Stimulated activated CD8-positive, alpha-beta memory T cell treated with anti-CD3 and anti-CD28 coated beads, Interleukin-15, amount 100 ng/mL, for 24 hours (primary cell): ENCODE measurements at regions not wholly inside any gene's neighbourhood (a gene's known extent, or its start where the extent isn't known, plus 50 kb on each side); places are given as distances from the start of the nearest gene placed in this dataset.
"Not testable (repeated sequence)": the region's sequence is repeated elsewhere in the genome, so short reads cannot be mapped to it uniquely, and the experiment has no call there.

Experiments
- DNase-seq: peaks from one replicate; pipeline ENCODE4 v3.0.0-alpha.2; 2020; ENCODE audit warnings: low read depth

- DNase-seq, result no peak
Measured at GRCh38 chr3:177711637-177712036, 514.4 kb upstream of the TBL1XR1 start.

- DNase-seq, result no peak
Measured at GRCh38 chr3:177713928-177714900, 516.9 kb upstream of the TBL1XR1 start.

- no peak for DNase-seq
Measured at GRCh38 chr3:177714945-177715344, 517.7 kb upstream of the TBL1XR1 start.

- DNase-seq, result no peak
Measured at GRCh38 chr3:177715980-177716379, 518.7 kb upstream of the TBL1XR1 start.

GRCh38 chr3:177720927-177721326 is 523.6 kb upstream of the TBL1XR1 start:
- DNase-seq, result not testable (repeated sequence)

GRCh38 chr3:177721864-177722785 is 524.8 kb upstream of the TBL1XR1 start:
- DNase-seq, result no peak

- no peak for DNase-seq
Measured at GRCh38 chr3:177724020-177724638, 526.8 kb upstream of the TBL1XR1 start.

- no peak for DNase-seq
Measured at GRCh38 chr3:177725165-177725564, 527.9 kb upstream of the TBL1XR1 start.

- no peak for DNase-seq
Measured at GRCh38 chr3:177726807-177727206, 529.5 kb upstream of the TBL1XR1 start.

- DNase-seq, result no peak
Measured at GRCh38 chr3:177729956-177730681, 532.8 kb upstream of the TBL1XR1 start.

GRCh38 chr3:177730814-177731213 is 533.5 kb upstream of the TBL1XR1 start:
- DNase-seq, result no peak

- no peak for DNase-seq
Measured at GRCh38 chr3:177731644-177732268, 534.5 kb upstream of the TBL1XR1 start.

GRCh38 chr3:177733233-177733632 is 536.0 kb upstream of the TBL1XR1 start:
- no peak for DNase-seq

GRCh38 chr3:177733936-177734335 is 536.7 kb upstream of the TBL1XR1 start:
- DNase-seq, result no peak

- DNase-seq, result no peak
Measured at GRCh38 chr3:177735431-177735830, 538.1 kb upstream of the TBL1XR1 start.

GRCh38 chr3:177739461-177739860 is 542.2 kb upstream of the TBL1XR1 start:
- no peak for DNase-seq

- DNase-seq, result no peak
Measured at GRCh38 chr3:177740254-177740653, 543.0 kb upstream of the TBL1XR1 start.

GRCh38 chr3:177742273-177742672 is 545.0 kb upstream of the TBL1XR1 start:
- DNase-seq, result no peak

GRCh38 chr3:177743173-177743890 is 546.0 kb upstream of the TBL1XR1 start:
- no peak for DNase-seq

- no peak for DNase-seq
Measured at GRCh38 chr3:177744873-177745606, 547.8 kb upstream of the TBL1XR1 start.
